IPS-18a (cell line): ENCODE measurements at regions not wholly inside any gene's neighbourhood (a gene's known extent, or its start where the extent isn't known, plus 50 kb on each side); places are given as distances from the start of the nearest gene placed in this dataset.

Experiments
- H3K27ac ChIP-seq: one replicate; pipeline ENCODE4 v1.5.1; 2013; ENCODE audit warnings: low read length
- H3K27me3 ChIP-seq: one replicate; pipeline ENCODE4 v1.6.1; 2013; ENCODE audit warnings: mild to moderate bottlenecking, low read length; ENCODE audit not compliant: control insufficient read depth, insufficient read depth
- H3K36me3 ChIP-seq: one replicate; pipeline ENCODE4 v1.6.1; 2013; ENCODE audit warnings: low read depth, low read length; ENCODE audit not compliant: control insufficient read depth
- H3K4me1 ChIP-seq: one replicate; pipeline ENCODE4 v1.6.1; 2013; ENCODE audit warnings: low read depth, low read length; ENCODE audit not compliant: control insufficient read depth
- H3K4me3 ChIP-seq: one replicate; pipeline ENCODE4 v1.5.1; 2013; ENCODE audit warnings: low read length
- H3K9ac ChIP-seq: one replicate; pipeline ENCODE4 v1.6.1; 2013; ENCODE audit warnings: mild to moderate bottlenecking, low read length, moderate library complexity
- H3K9me3 ChIP-seq: one replicate; pipeline ENCODE4 v1.6.1; 2013; ENCODE audit warnings: low read depth, low read length; ENCODE audit not compliant: control insufficient read depth

GRCh38 chrX:39667736-39668482 lies 429.8 kb downstream of the BCOR start:
- H3K9me3 ChIP-seq = no peaks in the 10 kb centered on the region
- H3K27me3 ChIP-seq = no peaks in the 10 kb centered on the region
- no peak overlapping the region for H3K27ac ChIP-seq
- no peak overlapping the region for H3K9ac ChIP-seq
- H3K4me1 ChIP-seq = no peaks in the 10 kb centered on the region
- H3K4me3 ChIP-seq = no peak overlapping the region
- H3K36me3 ChIP-seq = no peaks in the 10 kb centered on the region

GRCh38 chrX:39669668-39670067 lies 428.1 kb downstream of the BCOR start:
- Histone ChIP-seq H3K36me3 (no peaks in the 10 kb centered on the region), H3K9me3 (no peaks in the 10 kb centered on the region), H3K4me3 (no peak overlapping the region), H3K27me3 (no peaks in the 10 kb centered on the region), H3K4me1 (no peaks in the 10 kb centered on the region), H3K9ac (no peak overlapping the region), H3K27ac (no peak overlapping the region)

- Histone ChIP-seq H3K9me3 (no peaks in the 10 kb centered on the region), H3K4me1 (no peaks in the 10 kb centered on the region), H3K4me3 (no peak overlapping the region)
Observed at GRCh38 chrX:39670281-39670680, 427.5 kb downstream of the BCOR start.

GRCh38 chrX:39672405-39672804 lies 425.4 kb downstream of the BCOR start:
- H3K27ac ChIP-seq = no peak overlapping the region
- H3K4me3 ChIP-seq = no peak overlapping the region
- no peak overlapping the region for H3K9ac ChIP-seq
- no peaks in the 10 kb centered on the region for H3K4me1 ChIP-seq
- no peaks in the 10 kb centered on the region for H3K9me3 ChIP-seq
- H3K27me3 ChIP-seq = no peaks in the 10 kb centered on the region
- no peaks in the 10 kb centered on the region for H3K36me3 ChIP-seq

More at GRCh38 chrX:39670281-39670680, 427.5 kb downstream of the BCOR start:
- Histone ChIP-seq H3K9ac (no peak overlapping the region), H3K27me3 (no peaks in the 10 kb centered on the region), H3K36me3 (no peaks in the 10 kb centered on the region), H3K27ac (no peak overlapping the region)

- Histone ChIP-seq H3K4me3 (no peak overlapping the region), H3K27ac (no peak overlapping the region), H3K9me3 (no peaks in the 10 kb centered on the region), H3K4me1 (peaks cover 8% of the 10 kb centered on the region), H3K27me3 (no peaks in the 10 kb centered on the region), H3K36me3 (no peaks in the 10 kb centered on the region), H3K9ac (no peak overlapping the region)
Observed at GRCh38 chrX:39674490-39675161, 423.1 kb downstream of the BCOR start.

GRCh38 chrX:39675162-39675553 lies 422.6 kb downstream of the BCOR start:
- Histone ChIP-seq H3K9me3 (no peaks in the 10 kb centered on the region), H3K4me1 (peaks cover 8% of the 10 kb centered on the region), H3K27me3 (no peaks in the 10 kb centered on the region), H3K4me3 (no peak overlapping the region), H3K27ac (no peak overlapping the region), H3K9ac (no peak overlapping the region), H3K36me3 (no peaks in the 10 kb centered on the region)

- H3K4me3 ChIP-seq = no peak overlapping the region
- H3K9me3 ChIP-seq = no peaks in the 10 kb centered on the region
- H3K36me3 ChIP-seq = no peaks in the 10 kb centered on the region
- no peaks in the 10 kb centered on the region for H3K27me3 ChIP-seq
- H3K4me1 ChIP-seq = peaks cover 8% of the 10 kb centered on the region
- no peak overlapping the region for H3K9ac ChIP-seq
- no peak overlapping the region for H3K27ac ChIP-seq
Observed at GRCh38 chrX:39675619-39676018, 422.1 kb downstream of the BCOR start.

- H3K9ac ChIP-seq = no peak overlapping the region
- no peak overlapping the region for H3K4me3 ChIP-seq
- H3K4me1 ChIP-seq = peaks cover 8% of the 10 kb centered on the region
- H3K9me3 ChIP-seq = no peaks in the 10 kb centered on the region
- H3K27ac ChIP-seq = no peak overlapping the region
- no peaks in the 10 kb centered on the region for H3K36me3 ChIP-seq
- H3K27me3 ChIP-seq = no peaks in the 10 kb centered on the region
Observed at GRCh38 chrX:39676434-39676833, 421.3 kb downstream of the BCOR start.

GRCh38 chrX:39677585-39677977 lies 420.2 kb downstream of the BCOR start:
- peaks cover 8% of the 10 kb centered on the region for H3K4me1 ChIP-seq
- no peaks in the 10 kb centered on the region for H3K36me3 ChIP-seq
- H3K9me3 ChIP-seq = no peaks in the 10 kb centered on the region

GRCh38 chrX:39677978-39678791 lies 419.6 kb downstream of the BCOR start:
- Histone ChIP-seq H3K36me3 (no peaks in the 10 kb centered on the region), H3K9me3 (no peaks in the 10 kb centered on the region), H3K4me1 (peaks cover 8% of the 10 kb centered on the region), H3K4me3 (no peak overlapping the region), H3K9ac (no peak overlapping the region), H3K27ac (no peak overlapping the region), H3K27me3 (no peaks in the 10 kb centered on the region)

More at GRCh38 chrX:39677585-39677977, 420.2 kb downstream of the BCOR start:
- no peak overlapping the region for H3K27ac ChIP-seq
- no peak overlapping the region for H3K4me3 ChIP-seq
- no peaks in the 10 kb centered on the region for H3K27me3 ChIP-seq
- no peak overlapping the region for H3K9ac ChIP-seq

GRCh38 chrX:39678914-39679313 lies 418.8 kb downstream of the BCOR start:
- Histone ChIP-seq H3K4me3 (no peak overlapping the region), H3K9me3 (no peaks in the 10 kb centered on the region), H3K4me1 (peaks cover 9% of the 10 kb centered on the region), H3K9ac (no peak overlapping the region), H3K36me3 (no peaks in the 10 kb centered on the region), H3K27ac (no peak overlapping the region), H3K27me3 (no peaks in the 10 kb centered on the region)
